Right hindlimb (tissue), 1 donor: ENCODE measurements at regions not wholly inside any gene's neighbourhood (a gene's known extent, or its start where the extent isn't known, plus 50 kb on each side); places are given as distances from the start of the nearest gene placed in this dataset.

Experiments
- DNase-seq: peaks from one replicate; pipeline ENCODE4 v3.0.0-alpha.2; 2018

GRCh38 chr13:99892866-99893504 lies 78.6 kb downstream of the ZIC5 start:
- DNase-seq, result no peak

GRCh38 chr13:99892196-99892613 lies 79.4 kb downstream of the ZIC5 start:
- DNase-seq, result no peak

GRCh38 chr13:99886706-99887105 lies 84.9 kb downstream of the ZIC5 start:
- no peak for DNase-seq

- no peak for DNase-seq
Measured at GRCh38 chr13:99884913-99885312, 86.7 kb downstream of the ZIC5 start.

GRCh38 chr13:99883805-99884204 lies 87.8 kb downstream of the ZIC5 start:
- DNase-seq, result no peak

GRCh38 chr13:99878921-99879610 lies 92.5 kb downstream of the ZIC5 start:
- no peak for DNase-seq

- DNase-seq, result no peak
Measured at GRCh38 chr13:99876651-99877050, 94.9 kb downstream of the ZIC5 start.

- DNase-seq, result no peak
Measured at GRCh38 chr13:99875391-99875790, 96.2 kb downstream of the ZIC5 start.

GRCh38 chr13:99873832-99874430 lies 97.6 kb downstream of the ZIC5 start:
- DNase-seq, result no peak

GRCh38 chr13:99873141-99873540 lies 98.4 kb downstream of the ZIC5 start:
- no peak for DNase-seq

GRCh38 chr13:99871249-99871898 lies 100.2 kb downstream of the ZIC5 start:
- no peak for DNase-seq

GRCh38 chr13:99870541-99870940 lies 101.0 kb downstream of the ZIC5 start:
- DNase-seq, result no peak

- DNase-seq, result no peak
Measured at GRCh38 chr13:99869830-99870229, 101.7 kb downstream of the ZIC5 start.

- no peak for DNase-seq
Measured at GRCh38 chr13:99868767-99869166, 102.8 kb downstream of the ZIC5 start.

- DNase-seq, result peak; percentile 24
Measured at GRCh38 chr13:99867535-99868257, 103.9 kb downstream of the ZIC5 start.

- no peak for DNase-seq
Measured at GRCh38 chr13:99866781-99867180, 104.8 kb downstream of the ZIC5 start.

- no peak for DNase-seq
Measured at GRCh38 chr13:99865420-99865930, 106.1 kb downstream of the ZIC5 start.

GRCh38 chr13:99864627-99864990 lies 107.0 kb downstream of the ZIC5 start:
- DNase-seq, result no peak

- no peak for DNase-seq
Measured at GRCh38 chr13:99863789-99864626, 107.6 kb downstream of the ZIC5 start.

GRCh38 chr13:99862244-99862643 lies 109.3 kb downstream of the ZIC5 start:
- DNase-seq, result no peak

- no peak for DNase-seq
Measured at GRCh38 chr13:99861771-99862170, 109.8 kb downstream of the ZIC5 start.

- no peak for DNase-seq
Measured at GRCh38 chr13:99860745-99861144, 110.8 kb downstream of the ZIC5 start.
